GM12875 (cell line): ENCODE measurements at regions not wholly inside any gene's neighbourhood (a gene's known extent, or its start where the extent isn't known, plus 50 kb on each side); places are given as distances from the start of the nearest gene placed in this dataset.

Experiments
- H3K4me3 ChIP-seq: one replicate; pipeline ENCODE4 v1.5.1; 2011; ENCODE audit warnings: low read depth, low read length, control low read depth
- CTCF ChIP-seq: IDR thresholded peaks from 2 replicates; pipeline ENCODE4 v1.5.1; 2011; ENCODE audit warnings: low read depth, mild to moderate bottlenecking, control low read depth, inconsistent platforms, low read length, moderate library complexity, borderline replicate concordance; ENCODE audit not compliant: insufficient read depth

- TF ChIP-seq CTCF = no peak
- H3K4me3 ChIP-seq = no peak overlapping the region
Measured at GRCh38 chr20:7585126-7585679, 355.1 kb downstream of the HAO1 start.

- H3K4me3 ChIP-seq = no peak overlapping the region
- TF ChIP-seq CTCF = no peak
Measured at GRCh38 chr20:7586481-7586880, 353.8 kb downstream of the HAO1 start.

- no peak for TF ChIP-seq CTCF
- no peak overlapping the region for H3K4me3 ChIP-seq
Measured at GRCh38 chr20:7589164-7589563, 351.1 kb downstream of the HAO1 start.

GRCh38 chr20:7596541-7596940, 343.7 kb downstream of the HAO1 start:
- no peak overlapping the region for H3K4me3 ChIP-seq
- TF ChIP-seq CTCF = no peak

- TF ChIP-seq CTCF = no peak
- H3K4me3 ChIP-seq = no peak overlapping the region
Measured at GRCh38 chr20:7601431-7601830, 338.8 kb downstream of the HAO1 start.

GRCh38 chr20:7606941-7607340, 333.3 kb downstream of the HAO1 start:
- no peak for TF ChIP-seq CTCF

DNA sequence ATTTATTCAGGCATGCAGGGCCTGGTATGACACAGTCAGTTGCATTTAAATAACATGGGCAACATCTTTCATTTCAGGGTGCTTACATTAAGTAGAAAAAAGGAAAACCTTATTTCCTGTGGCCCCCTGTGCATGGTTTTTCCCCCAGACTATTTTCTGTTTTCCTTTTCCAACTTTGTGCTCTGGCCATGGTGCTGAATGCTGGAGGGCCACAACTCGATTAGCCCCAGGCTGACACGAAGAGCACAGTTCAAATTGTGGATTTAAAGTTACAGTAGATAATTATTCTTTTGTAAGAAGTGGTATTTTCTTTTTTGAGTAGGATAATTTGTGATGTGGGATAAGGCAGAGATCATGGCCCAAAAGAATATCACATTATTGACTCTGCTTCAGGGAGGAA, 332.0 kb downstream of the HAO1 start:
- no peak overlapping the region for H3K4me3 ChIP-seq
- no peak for TF ChIP-seq CTCF

More at GRCh38 chr20:7606941-7607340, 333.3 kb downstream of the HAO1 start:
- H3K4me3 ChIP-seq = no peak overlapping the region
